ENCODE measurements at regions not wholly inside any gene's neighbourhood (a gene's known extent, or its start where the extent isn't known, plus 50 kb on each side); places are given as distances from the start of the nearest gene placed in this dataset.

GRCh38 chr16:26554030-26554429 is 512.7 kb upstream of the C16orf82 start:
- DNase-seq (ENCODE audit: low read depth), result no peak
- TF ChIP-seq CTCF (IDR thresholded peaks at IDR 0.05; ENCODE audit: insufficient read depth, low read depth, low read length, missing control alignments), result no peak
- H3K4me3 ChIP-seq (ENCODE audit: low read depth, low read length), result no peak overlapping the region

GRCh38 chr16:26561303-26561702 is 505.4 kb upstream of the C16orf82 start:
- no peak for TF ChIP-seq CTCF (IDR thresholded peaks at IDR 0.05; ENCODE audit: insufficient read depth, low read depth, low read length, missing control alignments)
- DNase-seq (ENCODE audit: low read depth), result no peak
- H3K4me3 ChIP-seq (ENCODE audit: low read depth, low read length), result no peak overlapping the region

GRCh38 chr16:26563018-26563417 is 503.7 kb upstream of the C16orf82 start:
- no peak for DNase-seq (ENCODE audit: low read depth)
- H3K4me3 ChIP-seq (ENCODE audit: low read depth, low read length), result no peak overlapping the region
- TF ChIP-seq CTCF (IDR thresholded peaks at IDR 0.05; ENCODE audit: insufficient read depth, low read depth, low read length, missing control alignments), result no peak

GRCh38 chr16:26567356-26567755 is 499.4 kb upstream of the C16orf82 start:
- DNase-seq (ENCODE audit: low read depth), result no peak
- TF ChIP-seq CTCF (IDR thresholded peaks at IDR 0.05; ENCODE audit: insufficient read depth, low read depth, low read length, missing control alignments), result no peak
- H3K4me3 ChIP-seq (ENCODE audit: low read depth, low read length), result no peak overlapping the region

- peak; percentile 8 for DNase-seq (ENCODE audit: low read depth)
- peak; percentile 20 for TF ChIP-seq CTCF (IDR thresholded peaks at IDR 0.05; ENCODE audit: insufficient read depth, low read depth, low read length, missing control alignments)
- H3K4me3 ChIP-seq (ENCODE audit: low read depth, low read length), result no peak overlapping the region
Measured at GRCh38 chr16:26569793-26570192, 496.9 kb upstream of the C16orf82 start.

- TF ChIP-seq CTCF (IDR thresholded peaks at IDR 0.05; ENCODE audit: insufficient read depth, low read depth, low read length, missing control alignments), result no peak
- DNase-seq (ENCODE audit: low read depth), result no peak
Measured at GRCh38 chr16:26578748-26579147, 488.0 kb upstream of the C16orf82 start.

GRCh38 chr16:26583803-26584202 is 482.9 kb upstream of the C16orf82 start:
- H3K4me3 ChIP-seq (ENCODE audit: low read depth, low read length), result no peak overlapping the region
- no peak for TF ChIP-seq CTCF (IDR thresholded peaks at IDR 0.05; ENCODE audit: insufficient read depth, low read depth, low read length, missing control alignments)
- DNase-seq (ENCODE audit: low read depth), result no peak

More at GRCh38 chr16:26578748-26579147, 488.0 kb upstream of the C16orf82 start:
- H3K4me3 ChIP-seq (ENCODE audit: low read depth, low read length), result no peak overlapping the region
